ENCODE measurements at regions not wholly inside any gene's neighbourhood (a gene's known extent, or its start where the extent isn't known, plus 50 kb on each side); places are given as distances from the start of the nearest gene placed in this dataset.

- H3K27ac ChIP-seq (ENCODE audit: control insufficient read depth, insufficient read depth): no peak overlapping the region
- no peaks in the 10 kb centered on the region for H4K20me1 ChIP-seq (ENCODE audit: control insufficient read depth, insufficient read depth)
- DNase-seq (ENCODE audit: low read depth, low spot score) (no peak), FAIRE-seq (no peak), ATAC-seq (no peak)
- no peaks in the 10 kb centered on the region for H3K9me3 ChIP-seq (replicated peaks; ENCODE audit: control insufficient read depth, insufficient read depth, low read length)
- no peak overlapping the region for H3K4me3 ChIP-seq
- H3K36me3 ChIP-seq (ENCODE audit: control insufficient read depth in 2 of 2, insufficient read depth in 2 of 2, low read length in 1 of 2): no peaks in the 10 kb centered on the region
- WGBS (ENCODE audit: insufficient coverage, insufficient replicate concordance, low lambda C conversion rate, missing lambda C conversion rate): 29% methylated on average over 6 of the region's 6 CpGs
- RAD21 ChIA-PET (ENCODE audit: unreplicated experiment): no interaction called here
- no peaks in the 10 kb centered on the region for H3K79me2 ChIP-seq (ENCODE audit: control insufficient read depth, insufficient read depth, low read length)
- no TSS peak for BruUV-seq (replicated peaks)
- no peaks in the 10 kb centered on the region for H3K4me1 ChIP-seq (ENCODE audit: control insufficient read depth, insufficient read depth, low read length)
- SMC1A ChIA-PET (ENCODE audit: uncharacterized antibody, unreplicated experiment): no interaction called here
- no peak overlapping the region for H2AFZ ChIP-seq (ENCODE audit: control insufficient read depth, low read depth, low read length)
- intact Hi-C loops (cut with micrococcal nuclease; ENCODE audit: unreplicated experiment): no loop called here
- peaks cover 0 to 6% of the 10 kb centered on the region in 2 experiments; a peak in 3 of 4 replicates for H3K27me3 ChIP-seq (replicated peaks in 1 of 2; ENCODE audit: control insufficient read depth in 2 of 2, insufficient read depth in 2 of 2, low read length in 1 of 2)
- no peak overlapping the region for H3K4me2 ChIP-seq (ENCODE audit: control insufficient read depth, insufficient read depth)
- no peak overlapping the region for H3K9ac ChIP-seq (ENCODE audit: control insufficient read depth, insufficient read depth, low read length)
- POLR2A ChIA-PET: no interaction called here
- CTCF ChIA-PET: no interaction called here
- in situ Hi-C loops (cut with MboI): no loop called here
- TF ChIP-seq, protein P1, sequence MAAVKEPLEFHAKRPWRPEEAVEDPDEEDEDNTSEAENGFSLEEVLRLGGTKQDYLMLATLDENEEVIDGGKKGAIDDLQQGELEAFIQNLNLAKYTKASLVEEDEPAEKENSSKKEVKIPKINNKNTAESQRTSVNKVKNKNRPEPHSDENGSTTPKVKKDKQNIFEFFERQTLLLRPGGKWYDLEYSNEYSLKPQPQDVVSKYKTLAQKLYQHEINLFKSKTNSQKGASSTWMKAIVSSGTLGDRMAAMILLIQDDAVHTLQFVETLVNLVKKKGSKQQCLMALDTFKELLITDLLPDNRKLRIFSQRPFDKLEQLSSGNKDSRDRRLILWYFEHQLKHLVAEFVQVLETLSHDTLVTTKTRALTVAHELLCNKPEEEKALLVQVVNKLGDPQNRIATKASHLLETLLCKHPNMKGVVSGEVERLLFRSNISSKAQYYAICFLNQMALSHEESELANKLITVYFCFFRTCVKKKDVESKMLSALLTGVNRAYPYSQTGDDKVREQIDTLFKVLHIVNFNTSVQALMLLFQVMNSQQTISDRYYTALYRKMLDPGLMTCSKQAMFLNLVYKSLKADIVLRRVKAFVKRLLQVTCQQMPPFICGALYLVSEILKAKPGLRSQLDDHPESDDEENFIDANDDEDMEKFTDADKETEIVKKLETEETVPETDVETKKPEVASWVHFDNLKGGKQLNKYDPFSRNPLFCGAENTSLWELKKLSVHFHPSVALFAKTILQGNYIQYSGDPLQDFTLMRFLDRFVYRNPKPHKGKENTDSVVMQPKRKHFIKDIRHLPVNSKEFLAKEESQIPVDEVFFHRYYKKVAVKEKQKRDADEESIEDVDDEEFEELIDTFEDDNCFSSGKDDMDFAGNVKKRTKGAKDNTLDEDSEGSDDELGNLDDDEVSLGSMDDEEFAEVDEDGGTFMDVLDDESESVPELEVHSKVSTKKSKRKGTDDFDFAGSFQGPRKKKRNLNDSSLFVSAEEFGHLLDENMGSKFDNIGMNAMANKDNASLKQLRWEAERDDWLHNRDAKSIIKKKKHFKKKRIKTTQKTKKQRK (IDR thresholded peaks at IDR 0.05; ENCODE audit: low read depth, low read length): no peak
- TF ChIP-seq CHD1 (IDR thresholded peaks at IDR 0.05; ENCODE audit: low read depth, low read length) (no peak), GATAD2B (conservative IDR thresholded peaks at IDR 0.05; ENCODE audit: low read depth) (no peak), POLR2AphosphoS5 (IDR thresholded peaks at IDR 0.05; ENCODE audit: low read length) (no peak), ZBTB11 (CRISPR knock-in tag; IDR thresholded peaks at IDR 0.05) (no peak), ETV6 (conservative IDR thresholded peaks at IDR 0.05 in 1 of 2, IDR thresholded peaks at IDR 0.05 in 1 of 2; ENCODE audit: borderline replicate concordance in 1 of 2, low read depth in 1 of 2) (no peak), PKNOX1 (IDR thresholded peaks at IDR 0.05) (no peak), FOS (IDR thresholded peaks at IDR 0.05; ENCODE audit: borderline replicate concordance, extremely low read depth, insufficient read length) (no peak), CBFB (IDR thresholded peaks at IDR 0.05; ENCODE audit: low read depth) (no peak), PAX8 (IDR thresholded peaks at IDR 0.05) (no peak), ZNF217 (IDR thresholded peaks at IDR 0.05) (no peak), SIX5 (IDR thresholded peaks at IDR 0.05; ENCODE audit: low read depth, low read length, severe bottlenecking) (no peak)
- TF ChIP-seq, protein P2, sequence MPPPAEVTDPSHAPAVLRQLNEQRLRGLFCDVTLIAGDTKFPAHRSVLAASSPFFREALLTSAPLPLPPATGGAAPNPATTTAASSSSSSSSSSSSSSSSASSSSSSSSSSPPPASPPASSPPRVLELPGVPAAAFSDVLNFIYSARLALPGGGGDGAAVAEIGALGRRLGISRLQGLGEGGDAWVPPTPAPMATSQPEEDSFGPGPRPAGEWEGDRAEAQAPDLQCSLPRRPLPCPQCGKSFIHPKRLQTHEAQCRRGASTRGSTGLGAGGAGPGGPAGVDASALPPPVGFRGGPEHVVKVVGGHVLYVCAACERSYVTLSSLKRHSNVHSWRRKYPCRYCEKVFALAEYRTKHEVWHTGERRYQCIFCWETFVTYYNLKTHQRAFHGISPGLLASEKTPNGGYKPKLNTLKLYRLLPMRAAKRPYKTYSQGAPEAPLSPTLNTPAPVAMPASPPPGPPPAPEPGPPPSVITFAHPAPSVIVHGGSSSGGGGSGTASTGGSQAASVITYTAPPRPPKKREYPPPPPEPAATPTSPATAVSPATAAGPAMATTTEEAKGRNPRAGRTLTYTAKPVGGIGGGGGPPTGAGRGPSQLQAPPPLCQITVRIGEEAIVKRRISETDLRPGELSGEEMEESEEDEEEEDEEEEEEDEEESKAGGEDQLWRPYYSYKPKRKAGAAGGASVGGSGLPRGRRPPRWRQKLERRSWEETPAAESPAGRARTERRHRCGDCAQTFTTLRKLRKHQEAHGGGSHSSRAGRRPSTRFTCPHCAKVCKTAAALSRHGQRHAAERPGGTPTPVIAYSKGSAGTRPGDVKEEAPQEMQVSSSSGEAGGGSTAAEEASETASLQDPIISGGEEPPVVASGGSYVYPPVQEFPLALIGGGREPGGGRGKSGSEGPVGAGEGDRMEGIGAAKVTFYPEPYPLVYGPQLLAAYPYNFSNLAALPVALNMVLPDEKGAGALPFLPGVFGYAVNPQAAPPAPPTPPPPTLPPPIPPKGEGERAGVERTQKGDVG (CRISPR knock-in tag; IDR thresholded peaks at IDR 0.05): no peak
These were observed 144.1 kb upstream of the CTTNBP2NL start for GRCh38 chr1:112251766-112252506.

All from GM12878 (cell line).